HG03565 (cell line): ENCODE measurements at regions not wholly inside any gene's neighbourhood (a gene's known extent, or its start where the extent isn't known, plus 50 kb on each side); places are given as distances from the start of the nearest gene placed in this dataset.

Experiments used
- ATAC-seq: cut with Tn5 transposase; IDR thresholded peaks from one replicate; pipeline ENCODE4 v1.9.1; 2021; ENCODE audit warnings: mild to moderate bottlenecking, moderate library complexity; ENCODE audit not compliant: unreplicated experiment

DNA sequence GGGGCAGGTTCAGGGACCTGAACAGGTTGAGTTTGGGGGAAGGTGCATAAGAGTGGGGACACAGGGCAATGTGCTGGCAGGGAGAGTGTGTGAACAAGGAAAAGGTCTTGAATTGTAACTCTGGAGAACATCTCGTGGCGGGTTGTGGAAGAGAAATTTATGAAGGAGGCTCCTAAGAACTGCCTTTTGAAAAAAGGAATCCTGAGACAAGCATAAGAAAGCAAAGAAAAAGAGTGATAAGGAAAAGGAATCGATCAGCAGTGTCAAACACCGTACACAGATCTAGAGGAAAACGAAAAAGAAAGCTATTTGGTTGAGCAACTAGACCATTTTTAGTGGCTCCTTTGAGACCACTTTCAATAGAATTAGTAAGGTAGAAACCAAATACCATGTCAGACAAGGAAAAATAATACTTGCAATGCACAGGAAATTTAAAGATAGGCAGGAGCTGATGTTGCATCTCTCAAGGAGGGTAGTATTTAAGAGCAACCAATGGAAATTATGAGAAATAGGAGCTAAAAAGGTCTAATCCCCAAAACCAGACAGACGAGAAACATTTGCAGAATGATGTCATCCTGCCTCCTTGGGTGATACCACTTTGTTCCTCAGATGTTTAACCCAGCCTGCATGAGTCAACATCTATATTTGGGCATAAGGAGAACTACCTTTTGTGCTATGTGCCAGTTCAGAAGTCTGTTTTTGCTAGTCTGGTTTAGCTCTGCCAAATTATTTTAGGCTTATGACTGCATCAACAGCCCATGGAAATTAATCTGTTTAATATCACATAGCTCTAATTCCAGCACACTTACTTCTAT lies 64.5 kb upstream of the STK38L start:
- peak; percentile 77 for ATAC-seq

DNA sequence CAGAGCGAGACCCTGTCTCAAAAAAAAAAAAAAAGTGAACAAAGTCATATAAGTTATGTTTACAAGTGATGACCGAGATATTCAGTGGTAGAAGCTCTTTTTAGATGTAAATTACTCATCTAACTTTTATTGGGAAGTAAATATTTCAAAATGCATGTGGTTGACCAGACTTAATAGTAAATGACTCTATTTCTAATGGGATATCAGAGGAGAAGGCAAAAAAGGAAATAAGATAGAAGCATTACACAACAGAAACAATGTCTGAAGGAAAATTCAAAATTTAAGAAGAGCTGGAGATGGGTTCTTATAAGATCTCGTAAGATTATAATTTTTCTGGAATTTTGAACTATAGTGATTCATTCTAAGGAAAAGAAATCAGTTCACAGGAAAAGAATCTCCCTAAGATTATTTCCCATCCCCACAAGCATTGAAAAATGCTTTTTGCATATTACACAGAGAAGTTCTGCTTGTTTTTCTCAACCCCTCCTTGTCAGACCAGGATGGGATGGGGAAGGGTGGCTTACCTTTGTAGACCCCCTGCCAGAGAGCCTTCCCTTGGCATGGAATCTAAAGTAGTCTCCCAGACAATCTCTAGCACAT lies 63.1 kb upstream of the STK38L start:
- ATAC-seq = no peak

- ATAC-seq = no peak
Observed at GRCh38 chr12:27183342-27183741, 60.7 kb upstream of the STK38L start.

DNA sequence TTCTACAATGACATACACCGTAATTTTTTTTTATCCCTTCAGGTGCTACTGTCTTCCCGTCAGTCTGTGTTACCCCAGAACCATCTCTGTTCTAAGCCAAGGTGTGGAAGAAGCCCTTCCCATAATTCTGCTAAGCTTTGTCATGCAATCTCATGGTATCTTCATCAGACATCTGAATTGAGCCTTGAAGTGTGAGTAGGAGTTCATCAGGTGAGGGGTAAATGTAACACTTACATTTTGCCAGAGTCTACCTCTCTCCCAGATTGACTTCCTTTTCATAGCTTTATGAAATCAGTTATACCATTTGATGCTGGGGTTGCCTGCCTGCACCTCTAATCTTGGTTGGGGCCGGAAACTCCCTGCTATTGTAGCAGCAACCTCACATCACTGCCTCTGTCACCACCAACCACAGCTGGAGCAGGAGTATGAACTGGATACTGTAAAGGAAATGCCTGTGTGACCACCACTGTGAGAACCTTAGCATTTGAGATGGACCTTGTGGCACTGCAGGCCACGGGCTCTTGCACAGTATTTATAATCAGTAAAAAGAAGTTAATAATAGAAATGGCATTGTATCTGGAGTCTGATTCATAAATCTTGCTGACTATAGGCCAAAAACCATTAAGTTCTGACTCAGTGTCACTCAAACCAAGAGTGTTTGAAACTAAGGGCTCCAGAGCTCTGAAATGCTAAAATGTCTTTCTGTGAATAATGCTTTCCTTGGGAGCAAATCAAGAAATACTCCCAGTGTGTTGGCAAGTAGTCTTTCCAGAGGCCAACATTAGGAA lies 58.7 kb upstream of the STK38L start:
- peak; percentile 89 for ATAC-seq

DNA sequence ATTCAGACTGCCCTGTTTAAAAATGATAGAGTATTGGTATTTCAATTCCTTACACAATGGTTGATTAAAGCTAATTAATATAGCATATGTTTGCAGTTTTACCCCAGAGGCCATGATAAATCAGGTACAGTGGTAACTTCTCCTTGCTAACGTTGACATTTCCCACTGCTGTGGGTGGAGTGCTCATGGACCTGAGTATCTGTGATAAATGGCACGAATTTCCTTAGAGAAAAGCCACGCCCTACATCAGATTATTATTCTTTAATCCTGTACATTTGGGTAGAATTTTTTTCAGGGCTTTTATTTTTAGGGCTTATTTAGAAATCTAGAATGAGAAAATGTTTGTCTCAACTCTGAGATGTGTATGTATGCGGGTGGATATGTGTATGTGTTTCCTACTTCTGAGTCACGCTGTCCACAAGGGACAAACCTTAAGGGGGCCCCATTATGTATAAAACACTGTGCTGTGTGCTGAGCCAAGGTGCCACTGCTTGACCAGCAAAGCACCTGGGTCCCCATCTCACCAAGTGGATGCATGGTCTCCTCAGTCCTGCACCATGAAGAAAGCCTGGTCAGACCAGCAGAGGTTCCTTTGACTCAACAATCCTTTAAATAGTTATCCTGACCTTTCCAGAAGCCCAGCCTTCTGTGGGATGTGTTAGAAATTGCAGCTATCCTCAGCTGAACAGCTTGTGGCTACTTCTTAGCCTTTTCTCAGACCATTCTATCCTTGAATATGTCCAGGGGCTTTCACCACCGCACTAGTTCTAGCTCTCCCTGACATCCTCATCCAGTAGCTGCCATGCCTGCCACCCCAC lies 57.9 kb upstream of the STK38L start:
- ATAC-seq = no peak

- ATAC-seq = no peak
Observed at GRCh38 chr12:27187697-27188096, 56.4 kb upstream of the STK38L start.

DNA sequence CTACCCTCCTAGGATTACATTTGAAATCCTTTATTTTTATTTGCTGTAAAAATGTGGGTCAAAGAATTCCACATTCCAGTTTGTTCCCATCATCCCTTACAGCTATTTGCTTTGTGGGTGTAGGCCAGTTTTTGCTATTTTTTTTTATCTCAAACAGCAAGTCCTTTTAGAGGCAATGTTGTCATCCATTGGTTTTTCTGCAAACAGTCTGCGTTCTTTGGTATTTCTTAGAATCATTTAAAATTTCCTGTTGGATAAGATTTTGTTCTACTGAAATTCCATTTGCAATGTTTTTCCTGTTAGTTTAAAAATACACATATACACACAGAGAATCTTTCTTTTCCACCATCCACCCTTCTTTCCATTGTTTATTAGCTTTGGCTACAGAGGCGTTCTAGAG lies 53.3 kb upstream of the STK38L start:
- ATAC-seq = no peak

DNA sequence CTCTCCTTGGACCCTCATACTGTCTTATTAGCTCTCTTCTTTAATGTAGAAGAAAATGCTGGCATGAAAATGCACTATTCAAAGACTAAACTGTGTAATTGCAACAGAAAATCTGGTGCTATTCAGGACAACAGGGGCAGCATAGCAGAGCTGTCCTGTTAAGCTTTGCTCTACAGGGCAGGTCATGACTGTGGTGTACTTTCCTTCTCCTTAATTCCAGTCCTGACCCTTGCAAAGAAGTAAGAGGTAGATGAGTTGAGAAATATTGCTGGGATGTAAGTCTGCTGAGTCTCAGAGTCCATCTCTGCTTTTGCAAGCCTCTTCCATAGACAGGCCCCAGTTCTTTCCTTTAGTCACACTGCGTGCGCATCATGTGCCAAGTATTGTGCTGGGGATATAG lies 52.6 kb upstream of the STK38L start:
- no peak for ATAC-seq

GRCh38 chr12:27192118-27192802 lies 51.8 kb upstream of the STK38L start:
- no peak for ATAC-seq

- no peak for ATAC-seq
Observed at GRCh38 chr12:27193106-27193505, 51.0 kb upstream of the STK38L start.

- no peak for ATAC-seq
Observed at GRCh38 chr12:27193854-27194544, 50.1 kb upstream of the STK38L start.
